Bronchial epithelial cell (primary cell): ENCODE measurements at regions not wholly inside any gene's neighbourhood (a gene's known extent, or its start where the extent isn't known, plus 50 kb on each side); places are given as distances from the start of the nearest gene placed in this dataset.
A peak's percentile ranks its signal among the peaks of the same experiment; 100 is the strongest.
"Not testable (repeated sequence)": the region's sequence is repeated elsewhere in the genome, so short reads cannot be mapped to it uniquely, and the experiment has no call there.

Source experiments
- DNase-seq: peaks from one replicate; pipeline ENCODE4 v3.0.0-alpha.2; 2010; ENCODE audit warnings: low read depth
- FAIRE-seq: peaks from 2 replicates; lab custom pipeline; 2011; peaks lifted over from hg19 to GRCh38; lab: Jason Lieb, UNC
- H3K27me3 ChIP-seq: 2 replicates; pipeline ENCODE4 v1.5.1; 2011; ENCODE audit warnings: low read length; ENCODE audit not compliant: control insufficient read depth, insufficient read depth
- H3K36me3 ChIP-seq: 2 replicates; pipeline ENCODE4 v1.5.1; 2011; ENCODE audit warnings: low read length; ENCODE audit not compliant: control insufficient read depth, insufficient read depth
- H3K4me3 ChIP-seq: 2 replicates; pipeline ENCODE4 v1.5.1; 2011; ENCODE audit warnings: mild to moderate bottlenecking, low read depth, low read length, control low read depth
- CTCF ChIP-seq: IDR thresholded peaks from 2 replicates; pipeline ENCODE4 v1.5.1; 2011; ENCODE audit warnings: mild to moderate bottlenecking, moderate library complexity, low read length, control low read depth, inconsistent platforms; ENCODE audit not compliant: insufficient read depth, severe bottlenecking

GRCh38 chr4:14410516-14410915 lies 591.8 kb upstream of the CPEB2 start:
- DNase-seq (no peak), FAIRE-seq (no peak)
- H3K4me3 ChIP-seq: no peak overlapping the region
- no peaks in the 10 kb centered on the region for H3K36me3 ChIP-seq
- no peak for TF ChIP-seq CTCF
- H3K27me3 ChIP-seq: no peaks in the 10 kb centered on the region

GRCh38 chr4:14415146-14415545 lies 587.1 kb upstream of the CPEB2 start:
- DNase-seq (peak; percentile 7), FAIRE-seq (no peak)
- Histone ChIP-seq H3K36me3 (no peaks in the 10 kb centered on the region), H3K27me3 (no peaks in the 10 kb centered on the region), H3K4me3 (no peak overlapping the region)
- no peak for TF ChIP-seq CTCF

- FAIRE-seq: no peak
- no peak for DNase-seq
- no peak for TF ChIP-seq CTCF
Measured at GRCh38 chr4:14419516-14419915, 582.8 kb upstream of the CPEB2 start.

GRCh38 chr4:14426297-14426696 lies 576.0 kb upstream of the CPEB2 start:
- not testable (repeated sequence) for DNase-seq, H3K27me3 ChIP-seq, H3K4me3 ChIP-seq, H3K36me3 ChIP-seq, FAIRE-seq

More at GRCh38 chr4:14419516-14419915, 582.8 kb upstream of the CPEB2 start:
- Histone ChIP-seq H3K36me3 (no peaks in the 10 kb centered on the region), H3K4me3 (no peak overlapping the region), H3K27me3 (no peaks in the 10 kb centered on the region)

GRCh38 chr4:14428125-14428524 lies 574.2 kb upstream of the CPEB2 start:
- H3K4me3 ChIP-seq: no peak overlapping the region
- no peak for TF ChIP-seq CTCF
- no peaks in the 10 kb centered on the region for H3K27me3 ChIP-seq
- no peaks in the 10 kb centered on the region for H3K36me3 ChIP-seq
- DNase-seq: peak; percentile 60
- FAIRE-seq: no peak

- H3K36me3 ChIP-seq: no peaks in the 10 kb centered on the region
- no peak for DNase-seq
- FAIRE-seq: no peak
Measured at GRCh38 chr4:14431155-14432134, 570.8 kb upstream of the CPEB2 start.

More at GRCh38 chr4:14431155-14432134, 570.8 kb upstream of the CPEB2 start:
- TF ChIP-seq CTCF: no peak
- Histone ChIP-seq H3K27me3 (no peaks in the 10 kb centered on the region), H3K4me3 (no peak overlapping the region)
